Glutamatergic neuron (in vitro differentiated cells): ENCODE measurements at regions not wholly inside any gene's neighbourhood (a gene's known extent, or its start where the extent isn't known, plus 50 kb on each side); places are given as distances from the start of the nearest gene placed in this dataset.

Experiments used
- DNase-seq: peaks from one replicate; pipeline ENCODE4 v3.0.0; 2022
- H3K27ac Mint-ChIP-seq: one replicate; pipeline ENCODE4 v1.8.0; 2020; ENCODE audit warnings: mild to moderate bottlenecking, mixed read lengths, inconsistent platforms; ENCODE audit not compliant: unreplicated experiment
- H3K27me3 Mint-ChIP-seq: one replicate; pipeline ENCODE4 v1.8.0; 2020; ENCODE audit warnings: mild to moderate bottlenecking, moderate library complexity, mixed read lengths, inconsistent platforms; ENCODE audit not compliant: unreplicated experiment
- H3K36me3 Mint-ChIP-seq: one replicate; pipeline ENCODE4 v1.8.0; 2020; ENCODE audit warnings: mild to moderate bottlenecking, mixed read lengths, inconsistent platforms; ENCODE audit not compliant: unreplicated experiment
- H3K4me1 Mint-ChIP-seq: one replicate; pipeline ENCODE4 v1.8.0; 2020; ENCODE audit warnings: mild to moderate bottlenecking, low read depth, mixed read lengths, inconsistent platforms; ENCODE audit not compliant: unreplicated experiment
- H3K4me3 Mint-ChIP-seq: one replicate; pipeline ENCODE4 v1.8.0; 2020; ENCODE audit warnings: mild to moderate bottlenecking, mixed read lengths, inconsistent platforms; ENCODE audit not compliant: unreplicated experiment
- H3K9me3 Mint-ChIP-seq: one replicate; pipeline ENCODE4 v1.8.0; 2020; ENCODE audit warnings: mild to moderate bottlenecking, moderate library complexity, mixed read lengths, inconsistent platforms; ENCODE audit not compliant: unreplicated experiment
- CTCF ChIP-seq: fragments of 200-600 bp; sonication (generic); IDR thresholded peaks from one replicate; pipeline ENCODE4 v1.5.0; 2021; ENCODE audit not compliant: partially characterized antibody, unreplicated experiment

GRCh38 chr11:69382131-69383128 lies 88.5 kb downstream of the MYEOV start:
- no peak for DNase-seq
- H3K27ac Mint-ChIP-seq: no peak overlapping the region
- peaks cover 5% of the 10 kb centered on the region for H3K9me3 Mint-ChIP-seq
- no peaks in the 10 kb centered on the region for H3K36me3 Mint-ChIP-seq
- peaks cover 1% of the 10 kb centered on the region for H3K4me1 Mint-ChIP-seq
- TF ChIP-seq CTCF: no peak
- H3K27me3 Mint-ChIP-seq: peaks cover 6% of the 10 kb centered on the region
- no peak overlapping the region for H3K4me3 Mint-ChIP-seq

- peaks cover 7% of the 10 kb centered on the region for H3K9me3 Mint-ChIP-seq
- TF ChIP-seq CTCF: no peak
- H3K4me1 Mint-ChIP-seq: peaks cover 1% of the 10 kb centered on the region
- no peak overlapping the region for H3K4me3 Mint-ChIP-seq
- no peak for DNase-seq
- peaks cover 6% of the 10 kb centered on the region for H3K27me3 Mint-ChIP-seq
- H3K36me3 Mint-ChIP-seq: peaks cover 5% of the 10 kb centered on the region
- H3K27ac Mint-ChIP-seq: no peak overlapping the region
Measured at GRCh38 chr11:69383372-69384250, 89.7 kb downstream of the MYEOV start.

GRCh38 chr11:69384251-69385143 lies 90.5 kb downstream of the MYEOV start:
- peaks cover 7% of the 10 kb centered on the region for H3K9me3 Mint-ChIP-seq
- no peak for DNase-seq
- no peak for TF ChIP-seq CTCF

GRCh38 chr11:69385144-69385820 lies 91.3 kb downstream of the MYEOV start:
- no peak for TF ChIP-seq CTCF
- Mint-ChIP-seq H3K36me3 (peaks cover 11% of the 10 kb centered on the region), H3K27ac (no peak overlapping the region), H3K4me3 (no peak overlapping the region), H3K4me1 (no peaks in the 10 kb centered on the region), H3K9me3 (peaks cover 7% of the 10 kb centered on the region), H3K27me3 (peaks cover 6% of the 10 kb centered on the region)
- DNase-seq: no peak

More at GRCh38 chr11:69384251-69385143, 90.5 kb downstream of the MYEOV start:
- Mint-ChIP-seq H3K4me1 (peaks cover 1% of the 10 kb centered on the region), H3K27me3 (peaks cover 6% of the 10 kb centered on the region), H3K36me3 (peaks cover 11% of the 10 kb centered on the region), H3K4me3 (no peak overlapping the region), H3K27ac (no peak overlapping the region)
